COLO829 (cell line): ENCODE measurements at regions not wholly inside any gene's neighbourhood (a gene's known extent, or its start where the extent isn't known, plus 50 kb on each side); places are given as distances from the start of the nearest gene placed in this dataset.
"Not testable (repeated sequence)": the region's sequence is repeated elsewhere in the genome, so short reads cannot be mapped to it uniquely, and the experiment has no call there.

ENCODE experiments used
- DNase-seq: peaks from one replicate; pipeline ENCODE4 v3.0.0; 2012; ENCODE audit warnings: low spot score

- not testable (repeated sequence) for DNase-seq
Measured at GRCh38 chr2:89874810-89875595, 1183.5 kb downstream of the RPIA start.

- DNase-seq: not testable (repeated sequence)
Measured at GRCh38 chr2:89876445-89876844, 1185.0 kb downstream of the RPIA start.

DNA sequence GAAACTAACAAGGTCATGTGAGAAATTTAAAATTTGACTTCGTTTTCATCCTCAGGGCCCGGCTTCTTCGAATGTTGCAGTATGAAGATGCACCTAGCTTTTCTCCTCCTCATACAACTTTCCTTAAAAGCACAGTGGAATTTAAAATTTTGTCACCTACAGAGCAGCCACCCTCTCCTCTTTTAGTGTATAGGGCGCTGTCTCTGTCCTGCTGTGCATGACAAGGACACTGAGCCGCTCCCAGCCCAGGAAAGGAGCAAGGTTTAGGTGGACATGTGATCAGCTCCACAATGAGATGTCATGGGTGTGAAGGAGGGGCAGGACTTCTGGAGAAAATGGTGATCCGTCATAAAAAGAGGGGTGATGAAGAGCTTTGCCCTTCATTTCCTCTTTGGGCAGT is 1185.4 kb downstream of the RPIA start:
- DNase-seq: not testable (repeated sequence)

DNA sequence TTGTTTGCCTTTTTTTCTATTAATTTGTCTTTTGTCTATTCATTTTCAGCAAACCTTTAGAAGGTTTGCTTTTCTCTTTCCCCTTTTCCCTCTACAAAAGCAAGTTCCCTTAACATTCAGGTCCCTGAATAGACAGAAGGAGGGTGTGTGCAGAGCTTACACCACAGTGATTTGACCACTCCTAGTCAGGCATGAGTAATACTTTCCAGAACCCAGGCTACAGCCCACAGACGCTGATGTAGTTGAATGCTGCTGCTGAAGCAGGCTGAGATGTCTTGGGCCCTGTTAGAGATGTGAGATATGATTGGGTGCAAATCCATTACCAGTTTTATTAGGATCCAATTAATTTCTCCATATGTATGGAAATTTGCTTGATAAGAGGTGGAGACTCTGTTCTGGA is 1191.4 kb downstream of the RPIA start:
- DNase-seq: not testable (repeated sequence)

GRCh38 chr2:89883624-89884023 is 1192.2 kb downstream of the RPIA start:
- not testable (repeated sequence) for DNase-seq

DNA sequence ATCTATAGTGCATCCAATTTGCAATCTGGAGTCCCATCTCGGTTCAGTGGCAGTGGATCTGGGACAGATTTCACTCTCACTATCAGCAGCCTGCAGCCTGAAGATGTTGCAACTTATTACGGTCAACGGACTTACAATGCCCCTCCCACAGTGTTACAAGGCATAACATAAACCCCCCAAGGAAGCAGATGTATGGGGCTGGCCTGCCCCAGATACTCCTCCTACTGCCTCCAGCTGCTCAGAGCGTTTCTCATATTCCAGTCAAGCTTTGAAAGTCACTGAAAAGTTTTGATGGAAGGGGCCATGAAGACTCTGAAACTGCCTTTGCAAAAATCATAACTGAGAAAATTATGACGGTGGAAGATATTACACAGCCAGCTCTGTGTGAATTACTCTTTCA is 1193.6 kb downstream of the RPIA start:
- not testable (repeated sequence) for DNase-seq

- not testable (repeated sequence) for DNase-seq
Measured at GRCh38 chr2:89888693-89889092, 1197.2 kb downstream of the RPIA start.

DNA sequence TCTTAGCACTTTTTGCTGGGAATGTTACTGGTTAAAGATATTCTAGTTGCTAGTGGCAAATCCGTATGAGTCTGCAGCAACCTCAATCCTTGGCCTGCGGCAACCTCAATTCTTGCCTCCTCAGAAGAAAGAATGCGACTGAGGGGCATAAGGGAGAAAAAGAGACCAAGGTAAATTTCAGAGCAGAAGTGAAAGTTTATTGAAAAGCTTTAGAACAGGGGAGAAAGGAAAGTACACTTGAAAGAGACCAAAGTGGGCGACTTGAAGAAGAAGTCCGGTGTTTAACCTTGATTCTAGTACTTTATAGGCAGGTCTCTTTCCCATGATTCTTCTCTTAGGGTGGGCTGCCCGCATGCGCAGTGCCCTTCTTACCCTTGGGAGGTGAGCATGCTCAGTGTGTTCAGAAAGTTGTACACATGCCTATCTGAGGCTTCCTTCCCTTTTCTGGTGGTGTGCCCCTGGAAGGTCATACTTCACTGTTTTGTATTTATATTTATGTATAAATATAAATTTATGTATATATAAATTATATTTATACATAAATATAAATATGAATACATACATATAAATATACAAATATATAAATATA is 1198.8 kb downstream of the RPIA start:
- DNase-seq: not testable (repeated sequence)

DNA sequence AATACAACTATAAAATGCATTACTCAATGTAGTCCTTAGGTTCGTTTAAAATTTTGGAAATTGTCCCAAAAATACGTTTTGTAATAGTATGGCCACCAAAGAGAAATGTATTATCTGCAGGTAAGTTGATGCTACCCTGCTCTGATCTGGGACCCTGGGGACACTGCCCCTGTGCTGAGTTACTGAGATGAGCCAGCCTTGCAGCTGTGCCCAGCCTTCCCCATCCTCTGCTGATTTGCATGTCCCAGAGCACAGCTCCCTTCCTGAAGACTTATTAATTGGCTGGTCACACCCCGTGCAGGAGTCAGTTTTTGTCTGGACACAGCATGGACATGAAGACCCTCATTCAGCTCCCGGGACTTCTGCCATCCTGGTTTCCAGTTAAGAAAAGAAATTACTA is 1203.5 kb downstream of the RPIA start:
- DNase-seq: not testable (repeated sequence)

DNA sequence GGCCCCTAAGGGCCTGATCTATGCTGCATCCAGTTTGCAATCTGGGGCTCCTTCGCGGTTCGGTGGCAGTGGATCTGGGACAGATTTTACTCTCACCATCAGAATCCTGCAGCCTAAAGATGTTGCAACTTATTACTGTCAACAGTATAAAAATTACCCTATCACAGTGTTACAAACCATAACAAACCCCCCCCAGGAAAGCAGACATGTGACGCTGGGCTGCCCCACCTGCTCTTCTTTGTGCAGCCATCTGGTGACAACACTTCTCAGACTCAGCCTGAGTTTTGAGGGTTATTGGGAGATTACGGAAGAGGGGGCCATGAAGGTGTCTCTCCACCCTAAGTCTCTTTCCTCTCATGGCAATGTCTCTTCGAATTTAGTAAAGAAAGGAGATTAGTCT is 1204.2 kb downstream of the RPIA start:
- not testable (repeated sequence) for DNase-seq

- not testable (repeated sequence) for DNase-seq
Measured at GRCh38 chr2:89927018-89927417, 1235.5 kb downstream of the RPIA start.

- DNase-seq: not testable (repeated sequence)
Measured at GRCh38 chr2:89935436-89935835, 1244.0 kb downstream of the RPIA start.

GRCh38 chr2:89936011-89936410 is 1244.5 kb downstream of the RPIA start:
- not testable (repeated sequence) for DNase-seq

GRCh38 chr2:89936559-89936958 is 1245.1 kb downstream of the RPIA start:
- DNase-seq: not testable (repeated sequence)

- not testable (repeated sequence) for DNase-seq
Measured at GRCh38 chr2:89938756-89939155, 1247.3 kb downstream of the RPIA start.

DNA sequence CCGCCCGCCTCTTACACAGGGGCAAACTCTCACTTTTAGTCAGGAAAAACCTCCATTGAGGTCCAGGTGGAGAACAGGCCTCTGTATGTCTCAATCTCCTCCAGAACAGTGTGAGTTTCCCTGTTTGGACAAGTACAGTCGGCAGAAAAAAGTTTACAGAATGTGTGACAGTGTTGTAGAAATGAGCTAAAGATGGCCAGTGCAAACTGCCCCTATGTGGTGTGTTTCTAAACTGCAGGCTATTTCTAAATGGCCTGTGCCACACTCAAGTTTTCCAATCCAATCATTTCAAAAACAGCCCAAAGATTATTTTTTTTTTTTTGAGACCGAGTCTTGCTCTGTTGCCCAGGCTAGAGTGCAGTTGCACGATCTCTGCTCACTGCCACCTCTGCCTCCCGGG is 1252.8 kb downstream of the RPIA start:
- DNase-seq: not testable (repeated sequence)

DNA sequence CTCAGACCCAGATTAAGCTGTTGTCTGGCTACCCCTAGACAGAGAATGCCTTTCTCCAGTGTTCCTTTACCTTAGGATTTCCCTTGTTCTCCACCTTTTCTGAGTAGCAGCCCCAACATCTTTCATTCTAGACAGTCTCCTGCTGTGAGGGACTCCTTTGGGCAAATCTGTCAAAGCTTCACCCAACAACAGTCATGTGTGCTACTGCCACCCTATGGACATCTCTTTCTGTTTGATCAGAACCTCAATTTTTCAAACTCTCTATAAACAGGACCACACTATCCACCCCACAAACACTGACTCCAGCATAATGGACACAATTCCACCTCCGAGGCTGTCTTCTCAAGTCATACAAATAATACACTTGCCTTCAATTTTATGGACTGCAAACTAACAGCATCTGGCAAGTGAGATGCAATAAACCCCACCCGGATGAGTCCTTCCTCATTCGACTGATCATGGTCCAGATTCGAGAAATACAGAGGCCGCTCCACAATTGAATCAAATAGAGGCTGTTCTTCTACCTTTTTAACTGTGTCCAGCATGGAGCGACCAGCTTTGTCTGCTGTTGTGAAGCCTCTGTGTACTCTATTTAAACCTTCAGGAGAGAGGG is 1253.6 kb downstream of the RPIA start:
- DNase-seq: not testable (repeated sequence)

DNA sequence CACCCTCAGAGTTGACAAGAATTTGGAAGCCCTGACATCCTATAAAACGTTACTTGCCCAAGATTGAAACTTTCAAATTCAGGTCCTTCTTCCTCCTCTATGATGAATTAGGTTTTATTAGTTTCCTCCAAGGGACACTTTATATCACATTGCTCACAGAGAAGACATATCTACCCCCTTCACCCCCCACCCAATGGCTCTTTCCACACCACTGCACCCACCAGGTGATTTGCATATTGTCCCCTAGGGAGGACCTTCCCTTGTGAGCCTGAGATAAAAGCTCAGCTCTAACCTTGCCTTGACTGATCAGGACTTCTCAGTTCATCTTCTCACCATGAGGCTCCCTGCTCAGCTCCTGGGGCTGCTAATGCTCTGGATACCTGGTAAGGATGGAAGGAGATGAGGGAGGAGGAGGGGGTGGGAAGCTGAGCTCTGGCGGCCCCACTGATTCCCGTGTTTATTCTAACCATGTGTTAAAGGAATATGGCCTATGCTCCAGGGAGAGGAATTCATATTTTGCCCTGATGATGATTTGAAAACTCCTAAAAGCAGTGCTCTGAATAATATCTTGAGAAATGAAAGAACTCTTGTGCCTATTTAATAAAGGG is 1255.8 kb downstream of the RPIA start:
- DNase-seq: not testable (repeated sequence)

DNA sequence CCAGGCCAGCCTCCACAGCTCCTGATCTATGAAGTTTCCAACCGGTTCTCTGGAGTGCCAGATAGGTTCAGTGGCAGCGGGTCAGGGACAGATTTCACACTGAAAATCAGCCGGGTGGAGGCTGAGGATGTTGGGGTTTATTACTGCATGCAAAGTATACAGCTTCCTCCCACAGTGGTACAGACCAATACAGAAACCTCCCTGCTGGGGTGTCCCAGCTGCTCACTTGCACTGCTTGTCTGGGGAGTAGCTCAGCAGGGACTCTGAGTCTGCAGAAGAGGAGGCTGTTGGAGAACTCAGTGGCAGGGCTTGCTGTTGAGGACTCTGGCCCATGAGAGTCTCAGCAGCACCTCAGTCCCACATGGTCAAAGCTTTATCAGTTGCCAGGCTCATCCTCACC is 1256.6 kb downstream of the RPIA start:
- DNase-seq: not testable (repeated sequence)

GRCh38 chr2:89950807-89951206 is 1259.3 kb downstream of the RPIA start:
- DNase-seq: not testable (repeated sequence)

DNA sequence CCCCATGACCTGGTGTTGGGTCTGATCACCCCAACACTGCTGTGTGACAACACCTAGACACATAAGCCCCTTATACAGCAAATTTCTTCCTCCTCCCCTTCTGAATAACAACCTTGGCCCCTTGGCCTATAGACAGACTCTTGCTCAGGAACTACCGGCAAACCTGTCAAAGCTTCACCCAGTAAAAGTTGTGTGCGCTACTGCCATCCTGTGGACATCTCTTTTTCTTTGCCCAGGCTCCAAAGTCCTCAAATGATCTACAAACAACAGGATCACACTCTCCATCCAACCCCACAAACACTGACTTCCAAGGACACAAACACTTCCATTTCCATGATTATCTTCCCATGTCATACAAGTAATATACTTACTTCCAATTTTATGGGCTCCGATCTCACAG is 1265.8 kb downstream of the RPIA start:
- not testable (repeated sequence) for DNase-seq

- DNase-seq: not testable (repeated sequence)
Measured at GRCh38 chr2:89959729-89960378, 1268.4 kb downstream of the RPIA start.
